ENCODE measurements at regions not wholly inside any gene's neighbourhood (a gene's known extent, or its start where the extent isn't known, plus 50 kb on each side); places are given as distances from the start of the nearest gene placed in this dataset.

- DNase-seq, result peak; percentile 19
Observed at GRCh38 chr3:188046561-188047211, 107.3 kb upstream of the LPP start.

DNA sequence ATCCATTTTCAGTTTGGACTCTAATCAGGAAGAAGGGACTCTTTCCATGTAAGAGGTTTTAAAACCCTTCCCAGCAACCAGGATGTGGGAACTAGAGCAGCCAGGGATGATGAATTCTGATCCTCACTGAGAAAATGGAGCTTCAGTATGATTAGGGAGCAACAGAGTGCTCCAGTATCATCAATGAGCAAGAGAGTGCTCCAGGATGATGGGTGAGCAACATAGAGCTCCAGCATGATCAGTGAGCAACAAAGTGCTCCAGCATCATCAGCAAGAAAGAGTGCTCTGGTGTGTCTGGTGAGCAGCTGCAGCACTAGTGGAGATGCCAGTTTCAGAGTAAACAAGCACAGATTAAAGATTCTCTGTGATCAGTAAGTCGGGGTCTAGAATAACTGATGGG lies 106.4 kb upstream of the LPP start:
- no peak for DNase-seq

GRCh38 chr3:188049606-188050530 lies 104.1 kb upstream of the LPP start:
- no peak for DNase-seq

GRCh38 chr3:188051801-188052168 lies 102.2 kb upstream of the LPP start:
- peak; percentile 34 for DNase-seq

DNA sequence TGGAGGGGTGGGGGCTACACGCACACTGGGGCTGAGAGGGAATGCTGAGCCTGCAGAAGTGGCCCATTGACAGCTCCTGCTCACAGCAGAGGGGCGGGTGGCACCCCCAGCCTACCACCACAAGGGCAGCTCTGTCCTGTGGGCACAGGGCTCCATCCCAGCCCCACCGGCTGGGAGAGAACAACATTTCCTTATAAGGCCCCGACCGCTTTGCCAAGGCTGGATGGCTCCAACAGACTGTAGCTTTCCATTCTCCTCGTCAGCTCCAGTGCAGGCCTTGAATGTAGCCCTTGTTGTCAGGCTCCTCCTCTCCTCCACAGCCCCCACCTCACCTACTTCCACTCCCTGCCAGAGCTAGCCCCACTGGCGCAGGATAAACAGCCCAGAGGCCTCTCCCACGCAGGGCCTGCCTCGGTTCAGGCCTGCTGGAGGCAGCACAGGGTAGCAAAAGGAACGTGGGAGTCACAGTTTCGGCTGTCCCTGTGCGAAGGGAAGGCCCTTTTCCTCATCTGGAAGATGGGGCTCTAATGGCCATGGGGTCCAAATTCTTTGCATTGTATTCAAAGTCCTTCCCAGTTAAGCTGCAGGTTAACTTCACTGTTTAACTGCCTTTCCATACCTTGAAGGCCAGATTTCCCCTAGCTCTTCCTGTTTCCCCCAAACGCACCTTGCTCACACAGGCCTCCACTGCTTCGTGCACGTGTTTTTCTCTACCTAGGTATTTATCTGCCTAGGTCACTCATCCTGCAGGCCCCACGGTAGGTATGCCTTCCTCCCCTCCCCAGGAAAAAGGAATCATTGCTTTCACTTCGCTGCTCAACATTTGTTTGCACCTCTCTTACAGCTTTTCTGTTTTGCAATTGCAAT lies 101.6 kb upstream of the LPP start:
- peak; percentile 49 for DNase-seq

GRCh38 chr3:188053036-188053340 lies 101.0 kb upstream of the LPP start:
- no peak for DNase-seq

- DNase-seq, result no peak
Observed at GRCh38 chr3:188053710-188054380, 100.1 kb upstream of the LPP start.

DNA sequence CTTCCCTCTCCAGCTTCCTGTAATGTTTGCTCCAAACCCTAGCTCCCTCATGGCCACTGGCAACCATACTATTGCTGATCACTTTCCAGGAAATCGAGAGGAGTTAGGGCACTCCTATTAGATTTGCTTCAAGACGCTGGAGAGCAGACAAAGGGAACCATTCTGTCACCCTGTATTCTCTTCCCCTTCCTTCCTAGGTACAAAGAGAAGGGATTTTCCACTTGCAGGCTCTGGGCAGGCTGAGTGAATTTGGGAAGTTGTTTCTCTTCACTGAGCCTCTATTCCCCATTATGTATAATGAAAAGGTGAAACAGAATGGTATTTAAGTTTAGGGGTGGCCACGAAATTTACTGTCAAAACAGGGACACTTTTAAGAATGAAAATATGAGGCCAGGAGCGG lies 99.4 kb upstream of the LPP start:
- DNase-seq, result no peak

DNA sequence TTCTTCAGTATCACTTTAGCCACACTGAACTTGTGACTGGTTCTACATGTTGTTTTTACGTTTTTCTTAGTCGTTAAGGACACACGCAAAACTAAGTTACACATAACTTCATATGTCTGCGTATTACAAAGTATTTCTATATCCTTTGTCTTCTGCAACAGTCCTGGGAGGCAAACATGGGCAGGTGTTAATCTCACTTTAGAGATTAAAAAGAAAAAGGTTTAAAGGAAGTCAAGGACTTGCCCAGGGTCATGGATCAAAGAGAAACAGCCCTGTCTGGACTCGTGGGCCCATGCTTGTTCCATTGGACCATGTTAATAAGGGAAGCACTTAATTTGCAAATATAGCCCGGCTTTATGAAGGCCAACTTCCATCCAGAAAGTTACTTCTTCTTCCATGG lies 98.6 kb upstream of the LPP start:
- no peak for DNase-seq

- DNase-seq, result no peak
Observed at GRCh38 chr3:188057124-188057523, 96.8 kb upstream of the LPP start.

GRCh38 chr3:188058569-188059184 lies 95.3 kb upstream of the LPP start:
- no peak for DNase-seq

GRCh38 chr3:188059351-188059750 lies 94.6 kb upstream of the LPP start:
- no peak for DNase-seq

- DNase-seq, result no peak
Observed at GRCh38 chr3:188060264-188060835, 93.6 kb upstream of the LPP start.

GRCh38 chr3:188060840-188061544 lies 93.0 kb upstream of the LPP start:
- DNase-seq, result peak; percentile 58

DNA sequence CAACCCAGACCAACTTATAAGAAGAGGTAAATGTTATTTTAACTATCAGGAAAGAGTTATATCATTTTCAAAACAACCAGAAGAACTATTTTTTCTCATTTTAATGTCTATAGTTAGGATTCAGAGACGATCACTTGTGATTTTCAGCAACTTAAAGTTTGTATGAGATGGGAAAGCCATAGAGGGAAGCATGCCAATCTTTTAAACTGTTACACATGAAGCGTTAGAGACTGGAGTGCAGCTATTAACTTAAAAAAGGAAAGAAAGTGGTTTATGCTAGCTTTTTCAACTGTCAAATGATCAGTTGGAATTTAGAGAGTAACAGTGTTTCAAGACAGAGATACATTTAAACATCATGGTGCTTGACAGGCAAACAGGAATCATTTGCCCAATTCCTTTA lies 91.7 kb upstream of the LPP start:
- DNase-seq, result no peak

DNA sequence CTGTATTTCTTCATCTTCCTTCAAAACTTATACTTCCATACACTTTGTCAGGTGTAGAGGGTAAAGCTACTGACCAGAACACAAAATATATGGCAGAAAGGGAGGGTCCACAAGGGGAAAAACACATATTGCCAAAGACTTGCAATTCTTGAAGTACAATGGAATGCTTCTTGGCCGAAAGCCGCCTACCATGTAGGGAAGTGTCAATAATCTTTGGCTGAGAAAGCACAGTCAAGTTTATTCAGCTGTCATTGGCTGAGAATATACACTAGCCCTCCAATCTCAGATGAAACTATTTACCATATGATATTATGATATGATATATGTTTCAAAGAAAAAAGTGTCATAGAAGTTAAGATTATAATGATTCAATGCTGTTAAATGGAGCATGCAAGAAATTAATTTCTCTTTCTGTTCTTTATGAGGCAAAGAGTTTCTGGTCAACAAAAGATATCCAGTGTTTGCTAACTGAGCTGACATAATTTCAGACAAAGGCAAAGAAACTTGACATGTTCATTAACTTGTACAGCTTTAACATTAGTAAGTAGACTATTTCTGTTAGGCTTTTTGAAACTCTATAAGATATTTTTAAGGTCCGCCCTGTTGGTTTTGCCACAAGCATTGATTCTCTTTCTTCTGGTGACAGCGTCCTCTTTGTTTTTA lies 89.0 kb upstream of the LPP start:
- no peak for DNase-seq

- DNase-seq, result no peak
Observed at GRCh38 chr3:188066141-188066540, 87.8 kb upstream of the LPP start.

GRCh38 chr3:188067932-188068331 lies 86.0 kb upstream of the LPP start:
- DNase-seq, result peak; percentile 59

- DNase-seq, result no peak
Observed at GRCh38 chr3:188068342-188068741, 85.6 kb upstream of the LPP start.

GRCh38 chr3:188071636-188072035 lies 82.3 kb upstream of the LPP start:
- no peak for DNase-seq

- DNase-seq, result no peak
Observed at GRCh38 chr3:188076176-188076575, 77.8 kb upstream of the LPP start.

All from dermis blood vessel endothelial cell (primary cell).